ENCODE measurements at regions not wholly inside any gene's neighbourhood (a gene's known extent, or its start where the extent isn't known, plus 50 kb on each side); places are given as distances from the start of the nearest gene placed in this dataset.

DNA sequence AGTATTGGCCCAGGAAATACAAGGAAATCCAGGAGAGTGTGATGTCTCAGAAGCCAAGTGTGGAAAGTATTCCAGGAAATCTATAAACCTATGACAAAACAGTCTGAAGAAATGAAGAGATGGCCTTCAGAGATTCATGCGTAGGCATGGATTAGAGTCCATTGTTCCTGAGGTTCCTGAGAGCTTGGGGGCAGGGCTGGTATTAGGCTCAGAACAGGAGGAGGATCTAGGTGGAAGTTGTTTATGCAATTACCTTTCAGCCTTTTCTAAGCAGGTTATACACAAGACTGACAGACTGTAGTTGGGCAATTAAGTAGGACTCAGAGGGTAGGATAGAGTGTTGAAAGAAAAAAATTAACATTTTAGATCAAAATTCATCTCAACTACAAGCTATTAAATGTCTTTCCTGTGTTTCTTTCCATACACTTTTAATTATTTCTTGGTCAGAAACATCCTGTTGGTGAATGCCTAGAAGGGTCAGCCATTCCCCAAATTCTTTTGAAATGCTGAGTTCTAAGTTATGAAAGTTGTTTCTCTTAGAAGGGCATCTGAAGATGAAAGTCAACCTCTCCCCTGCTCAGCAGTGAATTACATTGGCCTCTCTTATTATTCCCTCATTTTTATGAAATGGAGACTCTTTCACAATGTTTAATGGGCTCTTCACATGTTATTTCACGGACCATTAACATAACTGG is 201.2 kb upstream of the MYLIP start:
- TF ChIP-seq, protein P1, sequence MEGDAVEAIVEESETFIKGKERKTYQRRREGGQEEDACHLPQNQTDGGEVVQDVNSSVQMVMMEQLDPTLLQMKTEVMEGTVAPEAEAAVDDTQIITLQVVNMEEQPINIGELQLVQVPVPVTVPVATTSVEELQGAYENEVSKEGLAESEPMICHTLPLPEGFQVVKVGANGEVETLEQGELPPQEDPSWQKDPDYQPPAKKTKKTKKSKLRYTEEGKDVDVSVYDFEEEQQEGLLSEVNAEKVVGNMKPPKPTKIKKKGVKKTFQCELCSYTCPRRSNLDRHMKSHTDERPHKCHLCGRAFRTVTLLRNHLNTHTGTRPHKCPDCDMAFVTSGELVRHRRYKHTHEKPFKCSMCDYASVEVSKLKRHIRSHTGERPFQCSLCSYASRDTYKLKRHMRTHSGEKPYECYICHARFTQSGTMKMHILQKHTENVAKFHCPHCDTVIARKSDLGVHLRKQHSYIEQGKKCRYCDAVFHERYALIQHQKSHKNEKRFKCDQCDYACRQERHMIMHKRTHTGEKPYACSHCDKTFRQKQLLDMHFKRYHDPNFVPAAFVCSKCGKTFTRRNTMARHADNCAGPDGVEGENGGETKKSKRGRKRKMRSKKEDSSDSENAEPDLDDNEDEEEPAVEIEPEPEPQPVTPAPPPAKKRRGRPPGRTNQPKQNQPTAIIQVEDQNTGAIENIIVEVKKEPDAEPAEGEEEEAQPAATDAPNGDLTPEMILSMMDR (conservative IDR thresholded peaks at IDR 0.05; ENCODE audit: low read depth in 2 of 2) = no peak
- TF ChIP-seq CREB1 (CRISPR knock-in tag; IDR thresholded peaks at IDR 0.05; ENCODE audit: low read depth) (no peak), POLR2AphosphoS5 (IDR thresholded peaks at IDR 0.05; ENCODE audit: low read depth) (no peak), EZH2 (IDR thresholded peaks at IDR 0.05; ENCODE audit: low read depth, unreplicated experiment) (no peak)
